Adrenal gland (tissue), 5 donors: ENCODE measurements at regions not wholly inside any gene's neighbourhood (a gene's known extent, or its start where the extent isn't known, plus 50 kb on each side); places are given as distances from the start of the nearest gene placed in this dataset.

ENCODE experiments used
- CTCF ChIP-seq, 6 experiments: fragments of 450-650 bp in 4 of 6; fragments of 200-600 bp in 2 of 6; sonication (generic) in 1 of 6; IDR thresholded peaks; 1 replicate in 5 of 6; 2 replicates in 1 of 6; pipeline versions ENCODE4 v1.5.1 to v1.8.0; 2016 to 2021; ENCODE audit warnings: antibody characterized with exemption in 6 of 6, mild to moderate bottlenecking in 2 of 6, moderate library complexity in 1 of 6
- POLR2A ChIP-seq, 2 donors: fragments of 450-650 bp; IDR thresholded peaks; one replicate each; pipeline ENCODE4 v1.6.1; 2017; ENCODE audit warnings: antibody characterized with exemption in 2 of 2, mild to moderate bottlenecking in 2 of 2, moderate library complexity in 1 of 2
- donor health status: DM: no; HTN: no; CAD: no.

GRCh38 chr21:24545807-24546361 lies 1061.4 kb downstream of the MRPL39 start:
- TF ChIP-seq CTCF (IDR thresholded peaks at IDR 0.05) (no peak), POLR2A (IDR thresholded peaks at IDR 0.05) (no peak)
